NCI-H1930 (cell line): ENCODE measurements at regions not wholly inside any gene's neighbourhood (a gene's known extent, or its start where the extent isn't known, plus 50 kb on each side); places are given as distances from the start of the nearest gene placed in this dataset.
"Not testable (repeated sequence)": the region's sequence is repeated elsewhere in the genome, so short reads cannot be mapped to it uniquely, and the experiment has no call there.

Source experiments
- DNase-seq, 2 experiments: peaks; one replicate each; lab custom pipeline; 2025; lab: John Stamatoyannopoulos, UW

DNA sequence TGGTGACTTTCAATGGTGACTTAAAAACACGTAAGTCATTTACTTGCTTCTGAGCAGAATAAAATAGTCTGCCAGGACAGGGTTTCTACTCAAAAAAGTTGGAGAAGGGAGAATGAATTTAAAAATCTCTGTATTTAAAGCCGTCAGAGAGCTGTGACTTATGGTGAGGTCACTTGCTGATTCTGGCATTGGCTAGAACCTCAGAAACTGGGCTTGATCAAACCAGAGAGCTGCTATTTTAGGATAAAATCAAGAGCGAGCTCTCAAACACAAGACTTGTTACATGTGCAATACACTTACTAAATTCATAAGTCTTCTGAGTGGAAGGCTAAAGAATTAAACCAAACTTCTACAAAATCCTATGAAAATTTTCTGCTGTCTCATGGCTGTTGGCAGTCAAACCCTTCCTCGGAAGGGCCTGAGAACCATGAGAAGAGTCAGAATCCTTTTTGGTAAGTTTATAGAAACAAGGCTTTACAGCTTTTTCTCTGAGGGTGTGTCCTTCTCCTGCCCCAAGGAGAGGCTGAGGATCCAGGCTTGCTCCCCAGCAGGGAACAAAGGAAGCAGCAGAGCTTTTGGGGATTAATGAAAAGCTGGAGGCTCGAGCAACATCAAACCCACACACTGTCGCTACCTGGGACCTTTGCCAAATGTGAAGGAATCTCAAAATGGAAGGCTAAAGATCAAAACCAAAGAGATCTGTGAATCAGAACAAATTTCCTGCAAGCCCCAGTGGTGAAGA is 816.4 kb downstream of the SOCS6 start:
- DNase-seq = no peak

DNA sequence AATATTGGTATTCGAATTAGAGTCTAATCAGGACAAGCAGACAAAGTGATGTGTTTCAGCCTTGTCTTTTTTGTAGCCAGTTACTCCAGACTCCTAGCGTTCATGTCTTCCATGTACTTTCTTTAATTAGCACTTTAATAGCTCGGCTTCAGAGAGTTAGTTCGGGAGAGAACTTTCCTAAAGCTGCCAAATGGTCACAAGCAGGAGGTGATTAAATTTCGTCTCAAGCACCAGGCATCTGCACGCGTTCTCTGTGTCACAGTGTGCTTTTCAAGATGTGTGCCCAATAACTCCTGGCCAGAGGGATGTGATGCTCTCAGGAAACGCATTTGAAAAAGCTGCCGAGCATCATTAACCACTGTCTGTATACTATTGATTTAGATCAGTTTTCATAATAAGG is 790.8 kb downstream of the SOCS6 start:
- DNase-seq = no peak

DNA sequence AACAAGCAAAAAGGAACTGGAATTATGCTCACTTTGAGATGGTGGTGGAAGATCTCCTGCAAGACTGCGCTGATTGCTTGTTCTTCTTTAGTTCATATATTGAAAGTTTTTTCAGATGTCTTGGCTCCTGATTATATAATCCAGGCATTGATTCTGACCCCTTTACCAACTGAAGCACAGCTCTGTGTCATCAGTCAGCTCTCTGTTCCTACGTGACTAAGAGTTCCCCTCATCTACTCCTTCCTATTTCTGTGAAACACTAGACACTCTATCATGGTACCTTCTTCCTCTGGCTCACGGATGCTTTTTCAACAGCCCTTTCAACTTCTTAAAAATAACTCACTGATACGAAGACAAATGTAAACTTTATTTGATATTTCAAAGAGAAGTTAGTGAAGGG is 788.6 kb downstream of the SOCS6 start:
- no peak for DNase-seq

DNA sequence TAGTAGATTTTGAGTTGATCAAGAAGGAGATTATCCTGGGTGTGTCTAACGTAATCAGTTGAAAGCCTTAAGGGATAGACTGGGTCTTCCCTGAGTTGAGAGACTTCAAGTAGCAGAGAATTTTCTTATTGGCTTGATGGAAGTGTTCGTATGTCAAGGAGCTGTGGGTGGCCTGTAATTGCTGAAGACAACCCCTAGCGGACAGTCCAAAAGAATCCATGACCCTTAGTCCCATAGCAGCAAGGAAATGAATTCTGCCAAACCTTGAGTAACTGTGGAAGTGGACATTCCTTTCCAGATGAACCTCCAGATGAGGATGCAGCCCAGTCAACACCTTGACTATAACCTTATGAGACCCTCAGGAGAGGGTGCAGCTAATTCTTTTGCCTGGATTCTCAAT is 786.3 kb downstream of the SOCS6 start:
- no peak for DNase-seq

DNA sequence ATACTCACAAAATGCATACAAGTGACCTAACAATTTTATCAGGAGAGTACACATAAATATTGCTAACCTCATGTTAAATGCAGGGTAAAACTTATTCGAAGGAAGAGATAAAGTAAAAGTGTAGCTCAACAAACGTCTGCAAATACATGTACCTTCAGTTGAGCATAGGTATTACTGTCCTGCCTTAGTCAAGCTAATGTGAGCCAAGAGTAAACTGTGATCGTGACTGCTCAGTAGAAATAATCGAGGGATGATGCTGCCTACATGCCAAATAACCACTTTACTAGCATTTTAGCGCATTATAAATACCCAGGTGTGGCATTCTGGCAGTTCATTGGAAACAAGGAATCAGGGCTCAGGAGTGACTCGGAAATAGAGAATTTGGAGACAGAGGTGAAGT is 779.5 kb downstream of the SOCS6 start:
- DNase-seq = no peak

DNA sequence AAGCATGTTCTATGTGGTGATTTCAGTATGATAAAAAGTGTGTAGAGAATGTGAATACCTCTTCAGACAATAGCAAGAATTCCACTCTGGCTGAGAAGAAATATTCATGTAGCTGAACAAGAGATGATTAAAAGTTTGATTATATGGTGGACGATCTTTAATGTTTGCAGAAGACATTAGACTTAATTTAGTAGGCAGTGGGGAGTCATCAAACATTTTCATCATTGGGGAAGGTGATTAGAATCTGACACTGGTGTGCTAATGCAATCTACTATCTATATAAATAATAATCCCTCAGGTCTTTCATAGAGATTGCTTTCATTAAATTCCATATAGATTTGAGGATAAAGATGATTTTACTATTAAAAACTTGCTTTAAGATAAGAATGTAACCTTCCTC is 761.0 kb downstream of the SOCS6 start:
- DNase-seq = no peak

DNA sequence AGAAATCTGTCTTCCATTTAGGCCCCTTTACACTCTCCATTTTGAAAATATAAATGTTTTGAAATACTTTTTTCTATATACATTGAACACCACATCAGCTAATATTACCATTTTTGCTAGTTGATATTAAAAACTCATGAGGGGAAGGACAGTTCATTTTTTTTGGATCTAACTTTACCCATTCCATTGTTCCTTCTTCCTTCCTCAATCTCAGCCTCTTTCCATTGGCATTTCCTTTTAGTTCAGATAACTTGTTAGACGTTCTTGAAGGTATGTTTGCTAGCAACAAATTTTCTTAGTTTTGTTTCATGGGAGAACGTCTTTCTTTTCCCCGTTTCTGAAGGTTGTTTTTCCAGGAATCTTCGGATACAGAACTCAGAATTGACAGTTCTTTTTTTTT is 759.0 kb downstream of the SOCS6 start:
- no peak for DNase-seq

DNA sequence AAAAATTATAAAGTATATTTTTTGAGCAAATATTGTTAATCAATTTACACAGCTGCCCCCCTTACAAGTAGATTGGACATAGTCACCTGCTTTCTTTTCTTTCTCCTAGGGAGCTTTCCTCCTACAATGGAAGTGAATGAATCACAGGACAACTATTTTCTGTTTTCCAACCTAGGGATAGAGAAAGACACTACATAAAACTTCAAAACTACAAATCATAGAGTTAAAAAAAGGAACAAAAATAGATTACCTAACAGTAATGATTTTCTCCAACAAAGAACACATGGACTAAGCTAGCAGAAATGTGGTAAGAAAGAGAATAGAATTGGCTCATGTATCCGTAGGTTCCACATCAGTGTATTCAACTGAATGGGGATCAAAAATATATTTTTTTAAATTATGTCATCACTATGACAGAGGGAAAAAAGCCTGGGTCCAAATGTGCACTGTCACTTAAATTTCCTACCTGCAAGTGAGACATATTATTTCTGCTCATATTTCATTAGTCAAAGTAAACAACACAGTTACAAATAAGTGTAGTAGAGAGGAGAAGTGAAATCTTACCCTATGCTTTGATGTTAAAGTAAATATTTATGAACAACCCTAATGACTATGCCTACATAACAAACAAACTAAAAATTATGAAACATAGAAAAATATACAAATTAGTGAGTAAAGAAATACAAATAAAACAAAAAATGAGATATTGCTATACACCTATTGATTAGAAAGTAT is 756.7 kb downstream of the SOCS6 start:
- no peak for DNase-seq

DNA sequence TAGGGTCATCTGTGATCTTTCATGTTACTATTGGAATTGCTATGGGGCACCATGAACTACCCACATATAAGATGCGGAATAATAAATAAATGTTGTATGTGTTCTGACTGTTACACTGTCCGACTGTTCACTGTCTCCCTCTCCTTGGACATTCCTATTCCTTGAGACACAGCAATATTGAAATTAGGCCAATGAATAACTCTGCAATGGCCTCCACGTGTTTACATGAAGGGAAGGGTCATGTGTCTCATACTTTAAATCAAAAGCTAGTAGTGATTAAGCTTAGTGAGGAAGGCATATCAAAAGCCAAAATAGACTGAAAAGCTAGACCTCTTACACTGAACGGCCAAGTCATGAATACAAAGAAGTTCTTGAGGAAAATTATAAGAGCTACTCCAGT is 751.3 kb downstream of the SOCS6 start:
- DNase-seq = no peak

DNA sequence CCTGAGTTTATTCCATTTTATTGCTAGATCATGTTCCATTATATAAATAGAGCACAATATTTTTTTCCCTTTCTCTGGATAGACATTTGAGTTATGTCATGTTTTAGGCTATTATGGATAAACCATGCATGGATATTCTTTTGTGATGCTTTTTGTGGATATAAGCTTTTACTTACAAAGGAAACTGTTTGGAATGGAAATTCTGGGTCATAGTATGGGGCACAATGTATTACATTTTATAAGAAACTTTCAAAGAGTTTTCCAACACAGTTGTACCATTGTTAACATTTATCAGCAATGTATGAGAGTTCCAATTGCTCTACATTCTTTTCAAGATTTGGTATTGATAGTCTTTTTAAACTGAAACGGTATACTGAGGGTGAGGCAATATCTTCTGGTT is 749.4 kb downstream of the SOCS6 start:
- no peak for DNase-seq

DNA sequence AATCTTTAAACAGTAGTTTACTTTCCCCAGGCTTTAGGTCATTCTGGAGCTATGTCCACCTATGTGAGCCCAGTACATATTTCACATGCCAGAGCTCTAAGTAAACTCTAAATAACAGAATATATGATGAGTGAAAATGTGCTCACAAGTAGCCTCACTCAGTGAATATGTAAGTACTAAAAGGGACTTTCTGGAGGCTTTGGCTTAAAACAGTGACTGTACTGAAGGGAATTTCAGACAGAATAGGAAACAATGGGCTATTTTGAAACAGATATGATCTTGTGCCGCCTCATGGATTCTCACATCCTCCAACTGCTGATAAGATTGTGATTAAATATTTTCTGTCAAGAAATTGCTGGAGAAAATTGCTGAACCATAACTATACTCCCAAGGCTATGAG is 747.9 kb downstream of the SOCS6 start:
- no peak for DNase-seq

DNA sequence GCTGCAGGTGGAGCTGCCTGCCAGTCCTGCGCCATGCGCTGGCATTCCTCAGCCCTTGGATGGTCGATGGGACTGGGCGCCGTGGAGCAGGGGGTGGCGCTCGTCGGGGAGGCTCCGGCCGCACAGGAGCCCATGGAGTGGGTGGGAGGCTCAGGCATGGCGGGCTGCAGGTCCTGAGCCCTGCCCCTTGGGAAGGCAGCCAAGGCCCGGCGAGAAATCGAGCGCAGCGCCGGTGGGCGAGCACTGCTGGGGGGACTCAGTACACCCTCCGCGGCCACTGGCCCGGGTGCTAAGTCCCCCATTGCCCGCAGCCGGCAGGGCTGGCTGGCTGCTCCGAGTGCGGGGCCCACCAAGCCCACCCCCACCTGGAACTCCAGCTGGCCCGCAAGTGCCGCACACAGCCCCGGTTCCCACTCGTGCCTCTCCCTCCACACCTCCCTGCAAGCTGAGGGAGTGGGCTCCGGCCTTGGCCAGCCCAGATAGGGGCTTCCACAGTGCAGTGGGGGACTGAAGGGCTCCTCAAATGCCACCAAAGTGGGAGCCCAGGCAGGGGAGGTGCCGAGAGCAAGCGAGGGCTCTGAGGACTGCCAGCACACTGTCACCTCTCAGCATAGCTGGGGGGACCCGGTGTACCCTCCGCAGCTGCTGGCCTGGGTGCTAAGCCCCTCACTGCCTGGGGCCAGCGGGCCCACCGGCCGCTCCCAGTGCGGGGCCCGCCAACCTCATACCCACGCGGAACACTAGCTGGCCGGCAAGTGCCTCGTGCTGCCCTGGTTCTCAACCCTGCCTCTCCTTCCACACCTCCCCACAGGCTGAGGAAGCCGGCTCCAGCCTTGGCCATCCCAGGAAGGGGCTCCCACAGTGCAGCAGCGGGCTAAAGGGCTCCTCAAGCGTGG is 742.7 kb downstream of the SOCS6 start:
- not testable (repeated sequence) for DNase-seq

DNA sequence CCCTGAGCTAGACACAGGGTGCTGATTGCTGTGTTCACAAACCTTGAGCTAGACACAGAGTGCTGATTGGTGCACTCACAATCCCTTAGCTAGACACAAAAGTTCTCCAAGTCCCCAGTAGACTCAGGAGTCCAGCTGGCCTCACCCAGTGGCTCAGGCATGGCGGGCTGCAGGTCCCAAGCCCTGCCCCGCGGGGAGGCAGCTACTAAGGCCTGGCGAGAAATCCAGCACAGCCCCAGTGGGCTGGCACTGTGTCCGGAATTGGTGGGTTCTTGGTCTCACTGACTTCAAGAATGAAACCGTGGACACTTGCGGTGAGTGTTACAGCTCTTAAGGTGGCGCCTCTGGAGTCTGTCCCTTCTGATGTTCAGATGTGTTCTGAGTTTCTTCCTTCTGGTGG is 741.2 kb downstream of the SOCS6 start:
- not testable (repeated sequence) for DNase-seq

DNA sequence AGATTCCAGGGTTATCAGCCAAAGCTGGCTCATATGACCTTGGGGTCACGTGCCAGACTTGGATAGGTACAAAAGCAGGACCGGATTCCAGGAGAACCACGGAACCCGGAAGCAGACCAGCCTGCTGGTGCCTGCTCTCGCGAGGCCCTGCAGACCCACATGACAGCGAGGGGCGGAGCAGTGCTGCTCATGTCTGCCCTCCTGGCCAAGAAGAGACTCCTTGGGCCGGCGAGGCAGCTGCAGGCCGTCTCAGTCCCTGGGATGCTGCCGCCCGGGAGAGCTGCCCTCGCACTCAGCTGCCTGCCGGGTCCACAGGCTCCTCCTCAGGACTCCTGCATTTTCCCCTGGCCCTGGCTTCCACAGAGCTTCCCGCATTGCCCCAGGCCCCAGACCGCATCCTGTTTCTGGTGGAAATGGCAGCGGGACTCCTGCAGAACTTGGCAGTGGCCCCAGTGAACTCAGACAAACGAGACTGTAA is 739.5 kb downstream of the SOCS6 start:
- DNase-seq = no peak

DNA sequence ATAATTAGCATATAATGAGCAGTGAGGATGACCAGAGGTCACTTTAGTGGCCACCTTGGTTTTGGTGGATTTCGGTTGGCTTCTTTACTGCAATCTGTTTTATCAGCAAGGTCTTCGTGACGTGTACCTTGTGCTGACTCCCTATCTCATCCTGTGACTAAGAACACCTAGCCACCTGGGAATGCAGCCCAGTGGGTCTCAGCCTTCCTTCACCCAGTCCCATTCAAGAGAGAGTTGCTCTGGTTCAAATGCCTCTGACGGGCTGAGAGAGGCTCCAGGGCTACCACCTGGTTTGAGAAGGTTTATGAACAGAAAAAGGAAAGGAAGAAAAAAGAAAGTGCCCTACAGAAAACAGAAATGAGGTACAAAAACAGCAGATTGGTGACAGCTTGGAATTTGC is 738.7 kb downstream of the SOCS6 start:
- DNase-seq = no peak

DNA sequence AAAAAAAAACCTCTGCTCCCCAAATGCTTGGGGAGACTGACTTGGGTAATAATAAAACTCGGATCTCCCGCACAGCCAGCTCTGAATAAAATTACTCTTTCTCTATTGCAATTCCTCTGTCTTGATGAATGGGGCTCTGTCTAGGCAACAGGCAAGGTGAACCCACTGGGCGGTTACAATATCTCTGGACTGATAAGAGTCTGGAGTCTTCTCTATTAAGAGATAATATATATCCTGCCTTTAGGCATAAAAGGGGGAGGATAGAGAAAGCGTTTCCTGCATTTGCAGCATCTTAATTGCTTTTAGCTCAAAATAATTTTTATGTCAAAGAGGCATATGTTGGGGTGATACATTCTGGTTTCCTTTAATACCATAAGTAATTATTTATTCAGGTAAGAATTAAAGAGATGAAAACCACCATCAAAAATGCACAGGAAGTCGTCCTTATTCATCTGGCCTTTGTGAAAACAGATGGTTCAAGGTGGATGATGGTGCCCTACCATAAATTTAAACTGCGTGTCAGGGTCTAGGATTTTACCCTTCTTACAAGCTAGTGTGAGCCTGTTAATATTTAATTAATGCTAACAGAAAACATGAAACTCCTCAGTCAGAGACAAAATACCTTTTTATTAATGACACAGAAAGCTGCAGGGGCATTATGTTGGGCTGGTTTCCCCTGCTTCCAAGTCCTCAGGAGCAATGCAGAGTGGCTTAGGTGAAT is 736.8 kb downstream of the SOCS6 start:
- no peak for DNase-seq

DNA sequence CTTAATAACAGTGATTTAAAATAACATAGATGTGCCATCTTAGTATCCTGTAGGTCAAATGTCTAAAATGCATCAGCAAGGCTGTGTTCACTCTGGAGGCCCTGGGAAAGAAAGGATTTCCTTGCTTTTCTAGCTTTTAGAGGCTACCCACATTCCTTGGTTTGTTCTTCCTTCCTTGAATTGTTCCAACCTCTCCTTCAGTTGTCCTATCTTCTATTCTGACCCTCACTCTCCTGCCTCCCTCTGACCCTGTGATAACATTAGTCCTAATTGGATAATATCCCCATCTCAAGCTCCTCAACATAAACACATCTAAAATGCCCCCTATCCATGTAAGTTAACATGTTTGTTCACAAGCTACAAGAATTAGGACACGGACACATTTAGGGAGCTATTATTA is 733.5 kb downstream of the SOCS6 start:
- no peak for DNase-seq

DNA sequence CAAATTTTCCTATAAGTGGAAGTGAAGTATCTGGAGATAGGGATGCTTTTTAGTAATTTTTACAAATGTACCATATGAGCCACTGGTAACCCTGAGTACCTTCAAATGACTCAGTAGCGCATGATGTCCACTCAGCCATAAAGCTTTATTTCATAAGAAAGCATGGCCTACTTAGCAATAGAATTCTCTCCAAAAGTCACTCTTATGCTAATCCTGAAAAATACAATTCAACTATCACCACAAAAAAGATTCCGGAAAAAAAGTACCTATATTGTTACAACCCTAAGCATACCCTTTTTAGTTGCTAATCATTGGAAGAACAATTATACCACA is 732.2 kb downstream of the SOCS6 start:
- no peak for DNase-seq

DNA sequence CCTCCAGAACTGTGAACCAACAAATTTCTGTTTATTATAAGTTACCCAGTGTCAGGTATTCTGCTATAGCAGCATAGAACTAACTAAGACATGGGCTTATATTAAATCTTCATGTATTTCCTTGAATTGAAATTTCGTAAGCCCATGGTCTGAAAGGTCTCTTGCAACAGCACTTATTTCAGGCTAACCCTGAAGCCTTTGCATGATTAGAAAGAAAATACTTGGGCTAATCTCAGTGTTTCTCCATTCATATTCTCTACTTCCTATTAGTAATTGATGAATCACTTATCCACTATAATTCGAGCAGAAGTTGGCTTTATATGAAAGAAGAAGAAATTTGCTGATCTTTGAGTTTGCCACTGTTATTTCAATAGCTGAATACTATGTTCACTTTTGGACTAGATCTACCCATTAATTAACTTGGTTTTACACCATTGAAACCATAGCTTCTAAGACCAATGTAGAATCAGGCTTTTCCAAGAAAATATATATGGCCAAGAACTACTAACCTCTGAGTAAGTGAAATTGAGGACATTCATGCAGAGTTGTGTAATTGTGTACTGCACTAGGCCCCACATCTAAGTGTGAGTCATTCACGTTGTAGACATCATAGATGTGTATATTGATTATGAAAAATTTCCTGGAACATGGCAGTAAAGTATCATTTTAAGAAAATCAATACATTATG is 731.6 kb downstream of the SOCS6 start:
- DNase-seq = no peak

DNA sequence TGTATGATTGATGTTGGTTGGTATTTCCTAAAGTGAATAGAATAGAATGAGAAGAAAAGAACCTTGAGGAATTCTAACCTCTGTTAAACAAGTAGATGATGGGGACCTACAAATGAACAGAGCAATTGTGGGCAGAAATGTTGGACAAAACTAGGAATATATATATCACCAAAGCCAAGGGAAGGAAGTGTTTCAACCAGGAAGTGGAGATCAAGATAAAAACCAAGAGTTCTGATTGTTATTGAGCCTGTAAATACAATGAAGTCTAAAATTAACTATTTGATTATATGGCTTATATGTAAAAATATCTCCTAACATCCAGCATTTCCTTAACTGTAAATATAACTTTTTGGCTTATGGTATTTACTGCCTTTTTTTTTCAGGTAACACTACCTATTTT is 730.0 kb downstream of the SOCS6 start:
- DNase-seq = no peak

DNA sequence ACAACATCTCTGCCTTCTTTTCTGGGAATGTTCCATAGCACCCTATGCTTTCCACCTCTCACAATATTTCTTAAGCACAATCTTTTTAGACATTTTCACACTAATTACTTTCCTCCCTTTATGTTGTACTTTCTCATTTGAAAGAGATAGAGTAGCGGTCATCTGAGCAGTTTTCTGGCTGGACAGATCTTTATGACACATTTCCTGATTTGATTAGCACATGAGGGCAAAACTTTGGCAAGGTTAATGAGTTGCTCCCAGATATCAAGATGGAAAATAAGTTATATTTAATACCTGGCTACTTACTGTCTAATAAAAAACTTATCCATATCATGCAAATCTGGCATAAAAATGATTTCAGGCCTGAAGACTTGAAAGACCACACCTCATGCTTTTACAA is 723.9 kb downstream of the SOCS6 start:
- DNase-seq = no peak

DNA sequence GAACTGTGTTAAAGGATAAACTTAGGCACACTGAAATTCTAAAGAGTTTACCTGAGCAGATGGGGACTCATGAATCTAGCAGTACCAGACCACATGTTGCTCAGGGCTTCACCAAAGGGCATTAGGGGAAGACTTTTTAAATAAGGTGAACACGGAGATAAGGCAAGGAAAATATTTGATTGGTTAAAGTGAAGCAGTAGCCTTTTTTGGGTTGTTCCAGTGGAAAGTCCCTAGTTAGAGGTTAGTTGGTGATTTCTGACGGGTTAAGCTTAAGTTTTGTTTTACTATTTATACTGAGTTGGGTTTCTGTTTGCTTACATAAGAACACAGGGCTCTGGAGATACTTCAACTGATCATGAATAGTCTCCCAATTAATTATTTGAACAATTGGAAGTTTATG is 722.5 kb downstream of the SOCS6 start:
- DNase-seq = no peak
